HEK293 (cell line): ENCODE measurements at regions not wholly inside any gene's neighbourhood (a gene's known extent, or its start where the extent isn't known, plus 50 kb on each side); places are given as distances from the start of the nearest gene placed in this dataset.
A peak's percentile ranks its signal among the peaks of the same experiment; 100 is the strongest.
"Not testable (repeated sequence)": the region's sequence is repeated elsewhere in the genome, so short reads cannot be mapped to it uniquely, and the experiment has no call there.

ENCODE experiments used
- CTCF ChIA-PET: fragments of 350-600 bp; formaldehyde crosslinking; extraction: SDS; loops from one replicate; lab custom pipeline; 2021; ENCODE audit warnings: antibody characterized with exemption; lab: Yijun Ruan, JAX
- POLR2A ChIA-PET: fragments of 300-600 bp; formaldehyde crosslinking; extraction: SDS; loops from one replicate; lab custom pipeline; 2020; ENCODE audit warnings: antibody characterized with exemption, inconsistent platforms; lab: Yijun Ruan, JAX
- H3K27ac ChIP-seq: fragments of 200-500 bp; sonication (Bioruptor generic); 2 replicates; pipeline ENCODE4 v1.5.1; 2014; ENCODE audit warnings: low read depth, low read length, control low read depth, inconsistent platforms; ENCODE audit errors: extremely low read depth
- H3K36me3 ChIP-seq, 2 experiments: fragments of 200-500 bp in 1 of 2; sonication (Bioruptor generic) in 1 of 2; 1 replicate in 1 of 2; 2 replicates in 1 of 2; pipeline ENCODE4 v1.5.1; 2014 to 2017; ENCODE audit warnings: inconsistent platforms in 2 of 2, low read length in 2 of 2; ENCODE audit not compliant: control insufficient read depth in 2 of 2, insufficient read depth in 1 of 2
- H3K4me1 ChIP-seq: fragments of 200-500 bp; sonication (Bioruptor generic); 2 replicates; pipeline ENCODE4 v1.5.1; 2014; ENCODE audit warnings: mild to moderate bottlenecking, low read length, inconsistent platforms; ENCODE audit not compliant: control insufficient read depth, insufficient read depth
- H3K4me3 ChIP-seq: 2 replicates; pipeline ENCODE4 v1.5.1; 2011; ENCODE audit warnings: low read depth, mild to moderate bottlenecking, control low read depth, low read length, moderate library complexity
- H3K9me3 ChIP-seq: fragments of 200-500 bp; sonication (Bioruptor generic); 2 replicates; pipeline ENCODE4 v1.5.1; 2014; ENCODE audit warnings: low read depth, low read length, inconsistent platforms; ENCODE audit not compliant: control insufficient read depth, insufficient read depth
- EGR2 ChIP-seq: fragments of 450-650 bp; formaldehyde crosslinking; IDR thresholded peaks from 2 replicates; pipeline ENCODE4 v1.5.1; 2016; ENCODE audit warnings: low read depth, missing biosample characterization, missing genetic modification characterization
- GLIS1 ChIP-seq: fragments of 450-650 bp; formaldehyde crosslinking; IDR thresholded peaks from 2 replicates; pipeline ENCODE4 v1.5.1; 2016; ENCODE audit warnings: missing biosample characterization, missing genetic modification characterization
- HIC1 ChIP-seq: fragments of 450-650 bp; formaldehyde crosslinking; IDR thresholded peaks from 2 replicates; pipeline ENCODE4 v1.5.1; 2016; ENCODE audit warnings: missing biosample characterization, missing genetic modification characterization
- OSR2 ChIP-seq: fragments of 450-650 bp; formaldehyde crosslinking; IDR thresholded peaks from 2 replicates; pipeline ENCODE4 v1.5.1; 2016; ENCODE audit warnings: missing biosample characterization, missing genetic modification characterization
- SALL2 ChIP-seq: fragments of 450-650 bp; formaldehyde crosslinking; IDR thresholded peaks from 2 replicates; pipeline ENCODE4 v1.5.0; 2017; ENCODE audit warnings: missing biosample characterization, mild to moderate bottlenecking, missing genetic modification characterization, borderline replicate concordance
- TSHZ1 ChIP-seq: fragments of 450-650 bp; formaldehyde crosslinking; IDR thresholded peaks from 2 replicates; pipeline ENCODE4 v1.5.1; 2016; ENCODE audit warnings: missing biosample characterization, missing genetic modification characterization, borderline replicate concordance
- ZFHX2 ChIP-seq: fragments of 450-650 bp; formaldehyde crosslinking; conservative IDR thresholded peaks from 2 replicates; pipeline ENCODE4 v1.5.1; 2016; ENCODE audit warnings: missing biosample characterization, missing genetic modification characterization
- ZNF19 ChIP-seq: fragments of 450-650 bp; formaldehyde crosslinking; IDR thresholded peaks from 2 replicates; pipeline ENCODE4; 2016; ENCODE audit warnings: missing biosample characterization, missing genetic modification characterization, low read depth
- ZNF335 ChIP-seq: fragments of 450-650 bp; formaldehyde crosslinking; conservative IDR thresholded peaks from 2 replicates; pipeline ENCODE4 v1.5.1; 2016; ENCODE audit warnings: missing biosample characterization, missing genetic modification characterization
- ZNF350 ChIP-seq: fragments of 450-650 bp; formaldehyde crosslinking; IDR thresholded peaks from 2 replicates; pipeline ENCODE4 v1.5.0; 2017; ENCODE audit warnings: missing biosample characterization, mild to moderate bottlenecking, missing genetic modification characterization
- ZNF362 ChIP-seq: fragments of 450-650 bp; formaldehyde crosslinking; IDR thresholded peaks from 2 replicates; pipeline ENCODE4 v1.5.1; 2016; ENCODE audit warnings: missing biosample characterization, missing genetic modification characterization
- ZNF473 ChIP-seq: fragments of 450-650 bp; formaldehyde crosslinking; IDR thresholded peaks from 2 replicates; pipeline ENCODE4 v1.5.1; 2017; ENCODE audit warnings: missing biosample characterization, missing genetic modification characterization
- ZNF623 ChIP-seq: fragments of 450-650 bp; formaldehyde crosslinking; IDR thresholded peaks from 2 replicates; pipeline ENCODE4 v1.5.1; 2016; ENCODE audit warnings: missing biosample characterization, missing genetic modification characterization
- ZNF677 ChIP-seq: fragments of 450-650 bp; IDR thresholded peaks from 2 replicates; pipeline ENCODE4 v1.5.0; 2018; ENCODE audit warnings: missing biosample characterization, mild to moderate bottlenecking, missing genetic modification characterization, moderate library complexity
- ZNF777 ChIP-seq: fragments of 450-650 bp; formaldehyde crosslinking; IDR thresholded peaks from 2 replicates; pipeline ENCODE4 v1.5.1; 2017; ENCODE audit warnings: missing biosample characterization, missing genetic modification characterization, borderline replicate concordance
- ZSCAN30 ChIP-seq: fragments of 450-650 bp; IDR thresholded peaks from 2 replicates; pipeline ENCODE4 v1.5.1; 2018; ENCODE audit warnings: missing biosample characterization, mild to moderate bottlenecking, missing genetic modification characterization, moderate library complexity
- ZXDB ChIP-seq: fragments of 450-650 bp; formaldehyde crosslinking; IDR thresholded peaks from 2 replicates; pipeline ENCODE4 v1.5.1; 2016; ENCODE audit warnings: missing biosample characterization, missing genetic modification characterization

- Histone ChIP-seq H3K36me3 (no peaks in the 10 kb centered on the region), H3K27ac (no peak overlapping the region), H3K9me3 (no peaks in the 10 kb centered on the region), H3K4me3 (no peak overlapping the region), H3K4me1 (no peaks in the 10 kb centered on the region)
- POLR2A ChIA-PET, result no interaction called here
- CTCF ChIA-PET, result no interaction called here
- TF ChIP-seq HIC1 (tag by site-specific recombination) (no peak), SALL2 (no peak), ZNF362 (tag by site-specific recombination) (no peak), ZNF677 (tag by site-specific recombination) (no peak), ZNF623 (tag by site-specific recombination) (no peak), ZNF777 (tag by site-specific recombination) (no peak), ZNF335 (tag by site-specific recombination) (no peak), ZNF19 (tag by site-specific recombination) (no peak), ZNF473 (no peak), ZSCAN30 (tag by site-specific recombination) (no peak), ZNF350 (tag by site-specific recombination) (no peak), TSHZ1 (tag by site-specific recombination) (no peak), ZXDB (tag by site-specific recombination) (no peak)
- TF ChIP-seq, all 188 proteins: peak for 0
Measured at GRCh38 chrX:115357326-115358120, 68.0 kb downstream of the LUZP4 start.

GRCh38 chrX:115359508-115359907 is 70.0 kb downstream of the LUZP4 start:
- POLR2A ChIA-PET, CTCF ChIA-PET: not testable (repeated sequence)
- peak; percentile 90 for TF ChIP-seq GLIS1 (tag by site-specific recombination)
- TF ChIP-seq OSR2 (tag by site-specific recombination), result 0 out of 2 replicates have a peak, but pooled peaks have one; percentile 7
- peak; percentile 86 for TF ChIP-seq ZFHX2 (tag by site-specific recombination)
- TF ChIP-seq EGR2 (tag by site-specific recombination), result peak; percentile 69

More at GRCh38 chrX:115359508-115359907, 70.0 kb downstream of the LUZP4 start:
- not testable (repeated sequence) for H3K4me1 ChIP-seq, H3K4me3 ChIP-seq, H3K27ac ChIP-seq, H3K9me3 ChIP-seq, H3K36me3 ChIP-seq
